ENCODE measurements at regions not wholly inside any gene's neighbourhood (a gene's known extent, or its start where the extent isn't known, plus 50 kb on each side); places are given as distances from the start of the nearest gene placed in this dataset.

DNA sequence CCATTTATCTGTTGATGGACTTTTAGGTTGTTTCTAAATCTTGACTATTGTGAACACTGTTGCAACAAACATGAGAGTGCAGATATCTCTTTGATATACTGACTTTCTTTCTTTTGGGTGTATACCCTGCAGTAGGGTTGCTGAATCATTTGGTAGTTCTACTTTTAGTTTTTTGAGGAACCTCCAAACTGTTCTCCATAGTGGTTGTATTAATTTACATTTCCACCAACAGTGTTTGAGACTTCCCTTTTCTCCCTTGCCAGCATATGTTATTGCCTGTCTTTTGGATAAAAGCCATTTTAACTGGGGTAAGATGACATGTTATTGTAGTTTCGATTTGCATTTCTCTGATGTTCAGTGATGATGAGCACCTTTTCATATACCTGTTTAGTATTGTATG is 330.0 kb downstream of the DDX10 start:
- DNase-seq (ENCODE audit: low spot score), result no peak

DNA sequence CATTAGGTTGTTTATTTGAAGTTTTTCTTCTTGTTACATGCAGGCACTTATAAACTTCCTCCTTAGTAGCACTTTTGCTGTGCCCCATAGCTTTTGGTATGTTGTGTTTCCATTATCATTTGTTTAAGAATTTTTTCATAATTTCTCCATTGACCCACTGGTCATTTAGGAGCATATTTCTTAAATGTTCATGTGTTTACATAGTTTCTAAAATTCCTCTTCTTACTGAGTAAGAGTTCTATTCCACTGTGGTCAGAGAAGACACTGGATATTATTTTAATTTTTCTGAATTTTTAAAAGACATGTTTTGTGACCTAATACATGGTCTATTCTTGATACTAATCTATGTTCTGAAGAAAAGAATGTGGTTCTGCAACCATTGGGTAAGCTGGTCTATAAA is 333.0 kb downstream of the DDX10 start:
- DNase-seq (ENCODE audit: low spot score), result no peak

- no peak for DNase-seq (ENCODE audit: low spot score)
These were observed 335.7 kb downstream of the DDX10 start for GRCh38 chr11:109000531-109000930.

DNA sequence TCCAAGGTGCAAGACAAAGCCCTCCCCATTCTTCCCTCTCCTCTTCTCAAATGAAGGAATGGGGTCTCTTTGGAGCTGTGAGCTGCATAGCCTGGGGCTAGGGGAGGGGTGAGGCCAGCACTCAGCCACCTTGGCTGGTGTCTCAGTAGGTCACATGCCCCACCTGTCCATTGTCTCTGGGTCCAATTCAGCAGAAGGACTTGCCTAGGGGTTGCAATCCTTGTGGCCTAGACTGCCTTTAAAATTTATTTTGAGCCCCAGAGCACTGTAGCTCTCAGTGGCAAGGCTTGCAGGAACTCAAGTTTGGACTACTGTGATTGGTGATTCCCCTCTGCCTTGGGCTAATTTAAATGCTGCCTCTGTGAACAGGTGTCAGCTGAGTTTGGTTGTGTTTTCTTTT is 336.7 kb downstream of the DDX10 start:
- no peak for DNase-seq (ENCODE audit: low spot score)

DNA sequence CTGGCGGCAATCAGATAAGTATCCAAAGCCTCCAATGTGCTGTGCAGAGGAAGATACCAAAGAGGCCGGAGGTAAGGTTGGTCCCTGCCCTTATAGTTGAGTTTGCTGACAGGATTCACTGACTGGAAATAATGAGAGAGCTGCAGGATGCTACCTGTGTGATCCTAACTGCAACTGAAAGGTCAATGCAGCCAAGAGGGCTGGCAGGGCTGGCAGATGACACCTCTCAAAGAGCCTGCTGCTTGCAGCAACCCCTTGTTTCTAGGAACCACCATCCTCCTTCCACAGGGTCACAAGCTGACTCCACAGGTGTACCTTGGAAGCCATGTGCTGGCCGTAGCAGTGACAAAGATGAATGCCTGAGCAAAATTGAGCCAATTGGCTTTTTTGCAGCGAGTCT is 348.1 kb downstream of the DDX10 start:
- DNase-seq (ENCODE audit: low spot score), result no peak

DNA sequence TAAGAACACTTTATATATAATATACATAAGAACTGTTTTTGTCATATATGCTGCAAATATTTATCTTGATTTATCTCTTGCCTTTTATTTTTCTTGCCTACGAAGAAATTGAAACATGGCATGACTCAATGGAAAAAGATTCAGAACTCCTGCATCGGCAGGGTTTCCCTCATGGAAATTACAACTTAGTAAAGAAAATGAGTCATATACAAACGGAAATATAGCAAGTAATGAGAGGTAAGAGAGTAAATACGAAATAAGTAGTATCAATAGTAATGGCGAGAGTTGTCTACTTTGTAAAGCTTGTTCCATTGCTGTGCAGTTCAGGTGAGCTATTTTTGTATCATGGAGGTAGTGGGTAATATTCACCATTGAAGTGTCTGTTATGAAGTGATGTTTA is 350.4 kb downstream of the DDX10 start:
- DNase-seq (ENCODE audit: low spot score), result peak; percentile 41

DNA sequence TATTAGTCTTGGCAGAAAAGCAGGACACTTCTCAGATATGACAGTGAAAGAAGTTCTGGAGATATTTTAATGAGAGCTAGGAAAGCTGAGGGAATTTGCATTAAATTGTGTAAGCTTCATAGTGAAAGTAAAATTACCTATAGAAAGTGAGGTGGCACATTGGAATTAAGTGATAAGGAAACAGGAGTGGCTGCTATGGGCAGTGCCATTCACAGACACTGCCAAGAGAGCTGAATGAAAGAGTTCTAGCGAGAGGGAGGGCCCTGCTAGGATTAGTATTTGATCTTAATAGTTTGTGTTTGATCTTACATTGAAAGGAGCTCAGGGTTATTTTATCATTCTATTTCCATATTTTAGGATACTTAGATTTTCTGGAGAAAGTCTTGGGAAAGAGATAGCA is 351.9 kb downstream of the DDX10 start:
- no peak for DNase-seq (ENCODE audit: low spot score)

GRCh38 chr11:109017489-109017888 is 352.6 kb downstream of the DDX10 start:
- DNase-seq (ENCODE audit: low spot score), result no peak

GRCh38 chr11:109018639-109019038 is 353.8 kb downstream of the DDX10 start:
- no peak for DNase-seq (ENCODE audit: low spot score)

DNA sequence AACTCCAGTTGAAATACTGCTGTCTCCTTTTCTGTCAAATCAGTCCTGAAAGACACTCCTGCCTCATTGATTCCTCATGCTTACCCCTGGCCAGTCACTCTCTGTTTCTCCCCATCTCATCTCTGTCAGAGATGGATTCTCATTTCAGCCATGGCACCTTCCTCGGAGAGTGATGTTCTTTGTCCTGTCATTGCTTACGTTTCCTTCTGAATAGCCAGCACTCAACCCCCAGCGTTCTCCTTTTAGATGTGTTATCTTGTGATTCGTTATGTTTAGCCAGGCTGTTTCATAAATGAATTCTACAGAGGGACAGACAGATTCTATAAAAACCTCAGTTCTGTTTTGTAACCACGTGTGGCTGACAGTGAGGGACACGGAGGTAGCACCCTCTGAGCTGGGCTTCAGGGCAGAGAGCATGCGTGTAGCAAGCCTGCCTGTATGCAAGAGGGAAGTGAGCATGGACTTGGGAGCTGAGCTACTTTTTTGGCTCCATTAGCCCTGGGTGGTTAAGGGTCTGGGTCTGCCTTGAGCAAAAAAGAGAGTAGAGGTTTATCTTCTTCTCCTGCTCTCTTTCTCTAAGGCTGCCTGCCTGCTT is 354.6 kb downstream of the DDX10 start:
- DNase-seq (ENCODE audit: low spot score), result no peak

GRCh38 chr11:109023036-109023435 is 358.2 kb downstream of the DDX10 start:
- no peak for DNase-seq (ENCODE audit: low spot score)

GRCh38 chr11:109026891-109027489 is 362.1 kb downstream of the DDX10 start:
- DNase-seq (ENCODE audit: low spot score), result no peak

DNA sequence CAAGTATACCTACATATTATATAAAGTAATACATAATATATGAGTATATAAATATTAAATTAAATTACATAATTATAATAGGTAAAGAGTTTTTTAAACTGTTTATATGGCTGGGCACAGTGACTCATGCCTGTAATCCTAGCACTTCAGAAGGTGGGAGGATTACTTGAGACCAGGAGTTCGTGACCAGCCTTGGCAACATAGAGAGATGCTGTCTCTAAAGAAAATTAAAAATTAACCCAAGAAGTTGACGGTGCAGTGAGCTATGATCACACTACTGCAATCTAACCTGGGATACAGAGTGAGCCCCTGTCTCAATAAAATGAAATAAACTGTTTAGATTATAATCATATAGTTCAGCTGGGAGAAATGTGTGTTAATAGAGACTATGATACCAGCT is 363.0 kb downstream of the DDX10 start:
- no peak for DNase-seq (ENCODE audit: low spot score)

GRCh38 chr11:109029927-109030326 is 365.1 kb downstream of the DDX10 start:
- no peak for DNase-seq (ENCODE audit: low spot score)

- DNase-seq (ENCODE audit: low spot score), result peak; percentile 4
These were observed 368.9 kb downstream of the DDX10 start for GRCh38 chr11:109033627-109034338.

DNA sequence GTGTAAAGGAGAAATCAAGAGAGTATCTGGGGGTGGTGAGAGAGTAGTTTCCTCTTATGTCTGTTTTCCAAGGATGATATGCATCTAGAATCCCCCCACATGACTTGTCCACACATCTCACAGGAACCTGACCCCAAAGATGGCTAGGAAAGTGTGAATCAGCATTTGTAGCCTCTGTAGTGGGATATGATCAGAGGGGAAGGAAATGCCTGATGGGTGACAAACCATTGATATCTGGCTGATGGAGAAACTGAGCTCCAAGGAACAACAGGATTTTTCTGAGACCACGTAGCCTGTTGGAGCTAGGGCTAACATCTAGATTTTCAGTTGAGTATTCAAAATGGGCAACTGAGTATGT is 369.4 kb downstream of the DDX10 start:
- no peak for DNase-seq (ENCODE audit: low spot score)

GRCh38 chr11:109035284-109035683 is 370.4 kb downstream of the DDX10 start:
- no peak for DNase-seq (ENCODE audit: low spot score)

GRCh38 chr11:109036011-109036410 is 371.1 kb downstream of the DDX10 start:
- DNase-seq (ENCODE audit: low spot score), result no peak

- DNase-seq (ENCODE audit: low spot score), result peak; percentile 41
These were observed 373.2 kb downstream of the DDX10 start for GRCh38 chr11:109037856-109038780.

DNA sequence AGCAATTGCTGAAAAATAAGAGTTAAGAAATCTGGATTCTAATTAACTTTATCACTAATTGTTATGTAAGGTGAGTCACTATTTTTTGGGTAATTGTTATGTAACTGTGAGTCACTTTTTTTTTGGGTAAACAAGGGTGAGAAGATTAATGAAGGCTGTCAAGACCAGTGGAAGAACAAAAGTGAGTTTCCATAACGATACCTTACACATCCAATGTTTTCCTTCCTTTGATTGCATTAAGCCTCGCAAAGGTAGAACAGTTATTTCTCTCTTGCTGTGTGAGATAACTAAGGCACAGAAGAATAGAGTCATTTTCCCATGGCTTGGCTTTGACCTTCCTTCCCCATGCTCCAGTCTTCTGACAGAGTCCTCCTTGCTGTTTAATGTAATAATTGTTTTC is 374.7 kb downstream of the DDX10 start:
- DNase-seq (ENCODE audit: low spot score), result no peak

GRCh38 chr11:109040303-109040702 is 375.4 kb downstream of the DDX10 start:
- DNase-seq (ENCODE audit: low spot score), result no peak

DNA sequence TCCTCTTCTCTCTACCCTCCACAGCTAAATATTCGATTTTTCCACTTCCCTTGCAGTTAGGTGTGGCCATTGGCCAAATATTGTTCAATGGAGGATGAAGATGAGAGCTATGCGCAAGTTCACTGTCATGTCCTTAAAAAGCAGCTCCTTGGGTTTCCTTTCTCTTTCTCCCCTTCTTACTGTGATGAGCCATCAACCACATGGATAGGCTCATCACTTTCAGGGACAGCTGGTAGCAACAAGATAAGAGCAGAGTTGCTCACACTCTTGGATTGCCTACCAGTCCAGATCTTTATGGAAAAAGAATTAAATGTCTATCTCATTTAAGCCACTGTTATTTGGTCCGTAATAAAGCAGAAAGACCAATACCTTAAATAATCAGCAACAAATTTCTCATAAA is 377.0 kb downstream of the DDX10 start:
- DNase-seq (ENCODE audit: low spot score), result no peak
